ENCODE measurements at regions not wholly inside any gene's neighbourhood (a gene's known extent, or its start where the extent isn't known, plus 50 kb on each side); places are given as distances from the start of the nearest gene placed in this dataset.

GRCh38 chr6:67870321-67870720 lies 764.8 kb upstream of the ADGRB3 start:
- ATAC-seq = no peak

GRCh38 chr6:67863346-67863745 lies 771.7 kb upstream of the ADGRB3 start:
- ATAC-seq (no peak), DNase-seq (no peak)
- H3K9me3 Mint-ChIP-seq = peaks cover 2 to 22% of the 10 kb centered on the region in 2 donors
- no peak overlapping the region for H3K27ac Mint-ChIP-seq
- no peak overlapping the region for H3K27ac ChIP-seq (ENCODE audit: low read length)
- WGBS (ENCODE audit: insufficient coverage) = 100% methylated on average over 2 of the region's 2 CpGs
- no peaks in the 10 kb centered on the region for H3K36me3 ChIP-seq (ENCODE audit: control insufficient read depth, insufficient read depth, low read length)
- no peaks in the 10 kb centered on the region for H3K27me3 ChIP-seq (ENCODE audit: control insufficient read depth, insufficient read depth, low read length)
- H3K36me3 Mint-ChIP-seq = peaks cover 9% of the 10 kb centered on the region
- H3K4me3 ChIP-seq (ENCODE audit: low read length) = no peak overlapping the region
- intact Hi-C loops (cut with micrococcal nuclease) = no loop called here
- no peaks in the 10 kb centered on the region for H3K27me3 Mint-ChIP-seq (ENCODE audit: low read depth in 2 of 2)
- no peaks in the 10 kb centered on the region for H3K4me1 Mint-ChIP-seq
- H3K4me1 ChIP-seq (ENCODE audit: control insufficient read depth, insufficient read depth, low read length) = no peaks in the 10 kb centered on the region
- H3K9me3 ChIP-seq (ENCODE audit: control insufficient read depth, insufficient read depth, low read length) = no peaks in the 10 kb centered on the region
- no peak overlapping the region for H3K4me3 Mint-ChIP-seq
- no peak for TF ChIP-seq CTCF (IDR thresholded peaks at IDR 0.05)

More at GRCh38 chr6:67870321-67870720, 764.8 kb upstream of the ADGRB3 start:
- Histone ChIP-seq H3K4me1 (ENCODE audit: control insufficient read depth, insufficient read depth, low read length) (no peaks in the 10 kb centered on the region), H3K9me3 (ENCODE audit: control insufficient read depth, insufficient read depth, low read length) (peaks cover 12% of the 10 kb centered on the region), H3K27me3 (ENCODE audit: control insufficient read depth, insufficient read depth, low read length) (no peaks in the 10 kb centered on the region), H3K36me3 (ENCODE audit: control insufficient read depth, insufficient read depth, low read length) (no peaks in the 10 kb centered on the region), H3K27ac (ENCODE audit: low read length) (no peak overlapping the region), H3K4me3 (ENCODE audit: low read length) (no peak overlapping the region)
- Mint-ChIP-seq H3K9me3 (peaks cover 7 to 11% of the 10 kb centered on the region in 2 donors), H3K4me3 (no peak overlapping the region), H3K4me1 (no peaks in the 10 kb centered on the region), H3K36me3 (no peaks in the 10 kb centered on the region), H3K27ac (no peak overlapping the region), H3K27me3 (ENCODE audit: low read depth in 2 of 2) (no peaks in the 10 kb centered on the region)
- TF ChIP-seq CTCF (IDR thresholded peaks at IDR 0.05) = no peak
- no peak for DNase-seq
- intact Hi-C loops (cut with micrococcal nuclease) = no loop called here

- DNase-seq (no peak), ATAC-seq (no peak)
- Histone ChIP-seq H3K4me1 (ENCODE audit: control insufficient read depth, insufficient read depth, low read length) (no peaks in the 10 kb centered on the region), H3K4me3 (ENCODE audit: low read length) (no peak overlapping the region), H3K27ac (ENCODE audit: low read length) (no peak overlapping the region), H3K27me3 (ENCODE audit: control insufficient read depth, insufficient read depth, low read length) (no peaks in the 10 kb centered on the region), H3K9me3 (ENCODE audit: control insufficient read depth, insufficient read depth, low read length) (peaks cover 4% of the 10 kb centered on the region), H3K36me3 (ENCODE audit: control insufficient read depth, insufficient read depth, low read length) (no peaks in the 10 kb centered on the region)
- no peak for TF ChIP-seq CTCF (IDR thresholded peaks at IDR 0.05)
- Mint-ChIP-seq H3K4me1 (no peaks in the 10 kb centered on the region), H3K27me3 (ENCODE audit: low read depth in 2 of 2) (no peaks in the 10 kb centered on the region), H3K9me3 (peaks cover 15 to 32% of the 10 kb centered on the region in 2 donors), H3K36me3 (peaks cover 7% of the 10 kb centered on the region), H3K4me3 (no peak overlapping the region), H3K27ac (no peak overlapping the region)
- intact Hi-C loops (cut with micrococcal nuclease) = no loop called here
Observed at GRCh38 chr6:67854098-67854497, 781.0 kb upstream of the ADGRB3 start.

GRCh38 chr6:67839818-67840217 lies 795.3 kb upstream of the ADGRB3 start:
- Histone ChIP-seq H3K4me3 (ENCODE audit: low read length) (no peak overlapping the region), H3K27ac (ENCODE audit: low read length) (no peak overlapping the region), H3K9me3 (ENCODE audit: control insufficient read depth, insufficient read depth, low read length) (no peaks in the 10 kb centered on the region), H3K27me3 (ENCODE audit: control insufficient read depth, insufficient read depth, low read length) (no peaks in the 10 kb centered on the region), H3K4me1 (ENCODE audit: control insufficient read depth, insufficient read depth, low read length) (no peaks in the 10 kb centered on the region), H3K36me3 (ENCODE audit: control insufficient read depth, insufficient read depth, low read length) (no peaks in the 10 kb centered on the region)
- H3K36me3 Mint-ChIP-seq = peaks cover 32% of the 10 kb centered on the region
- no peak for DNase-seq
- peaks cover 17 to 40% of the 10 kb centered on the region in 2 donors for H3K9me3 Mint-ChIP-seq
- H3K4me3 Mint-ChIP-seq = no peak overlapping the region
- intact Hi-C loops (cut with micrococcal nuclease) = no loop called here
- no peak overlapping the region for H3K27ac Mint-ChIP-seq
- no peaks in the 10 kb centered on the region for H3K27me3 Mint-ChIP-seq (ENCODE audit: low read depth in 2 of 2)
- WGBS (ENCODE audit: insufficient coverage) = 100% methylated on average over 2 of the region's 2 CpGs
- TF ChIP-seq CTCF (IDR thresholded peaks at IDR 0.05) = no peak
- no peak for ATAC-seq
- no peaks in the 10 kb centered on the region for H3K4me1 Mint-ChIP-seq
